GM12878 (cell line): ENCODE measurements at regions not wholly inside any gene's neighbourhood (a gene's known extent, or its start where the extent isn't known, plus 50 kb on each side); places are given as distances from the start of the nearest gene placed in this dataset.

ENCODE experiments used
- ATAC-seq: fragments of 200-7000 bp; cut with Tn5 transposase; 3 replicates; pipeline ENCODE4 v1.9.1; 2020; ENCODE audit warnings: mild to moderate bottlenecking, moderate library complexity
- BruUV-seq: library from RNA; stranded (reverse); fragments of 400-500 nt; replicated peaks from 2 replicates; lab custom pipeline; 2021; lab: Mats Ljungman, UMichigan
- CTCF ChIA-PET: fragments of 300-600 bp; sonication (Branson Sonifier 250); formaldehyde crosslinking; extraction: SDS; loops from one replicate; lab custom pipeline; 2021; ENCODE audit warnings: inconsistent platforms; lab: Yijun Ruan, JAX
- POLR2A ChIA-PET: fragments of 350-600 bp; formaldehyde crosslinking; extraction: SDS; loops from one replicate; lab custom pipeline; 2021; ENCODE audit warnings: inconsistent platforms; lab: Charles Lee
- RAD21 ChIA-PET: fragments of 300-600 bp; sonication (Branson Sonifier 250); formaldehyde crosslinking; loops from one replicate; lab custom pipeline; 2023; ENCODE audit warnings: antibody characterized with exemption; ENCODE audit not compliant: unreplicated experiment; lab: Charles Lee
- SMC1A ChIA-PET: fragments of 300-600 bp; sonication (Branson Sonifier 250); formaldehyde crosslinking; loops from one replicate; lab custom pipeline; 2023; ENCODE audit not compliant: unreplicated experiment, uncharacterized antibody; lab: Charles Lee
- DNase-seq: peaks from one replicate; pipeline ENCODE4 v3.0.0-alpha.2; 2011; ENCODE audit warnings: low read depth, low spot score
- FAIRE-seq: peaks from 3 replicates; lab custom pipeline; 2011; peaks lifted over from hg19 to GRCh38; lab: Jason Lieb, UNC
- H2AFZ ChIP-seq: 2 replicates; pipeline ENCODE4 v1.6.0; 2011; ENCODE audit warnings: low read depth, low read length, control low read depth; ENCODE audit not compliant: control insufficient read depth
- H3K27ac ChIP-seq: 2 replicates; pipeline ENCODE4 v1.5.1; 2011; ENCODE audit warnings: control low read depth; ENCODE audit not compliant: control insufficient read depth, insufficient read depth
- H3K27me3 ChIP-seq, 2 experiments: replicated peaks in 1 of 2; 2 replicates each; pipeline versions ENCODE4 v1.6.0 to v1.6.1; 2011; ENCODE audit warnings: low read length in 1 of 2; ENCODE audit not compliant: control insufficient read depth in 2 of 2, insufficient read depth in 2 of 2
- H3K36me3 ChIP-seq, 2 experiments: 2 replicates each; pipeline ENCODE4 v1.5.1; 2011; ENCODE audit warnings: low read length in 1 of 2; ENCODE audit not compliant: control insufficient read depth in 2 of 2, insufficient read depth in 2 of 2
- H3K4me1 ChIP-seq: 2 replicates; pipeline ENCODE4 v1.6.1; 2011; ENCODE audit warnings: mild to moderate bottlenecking, low read length, moderate library complexity, mixed read lengths; ENCODE audit not compliant: control insufficient read depth, insufficient read depth
- H3K4me2 ChIP-seq: 2 replicates; pipeline ENCODE4 v1.6.0; 2011; ENCODE audit warnings: control low read depth; ENCODE audit not compliant: control insufficient read depth, insufficient read depth
- H3K4me3 ChIP-seq: fragments of 200-600 bp; sonication (generic); 2 replicates; pipeline ENCODE4 v1.5.1; 2016
- H3K79me2 ChIP-seq: 2 replicates; pipeline ENCODE4 v1.6.0; 2011; ENCODE audit warnings: low read length; ENCODE audit not compliant: control insufficient read depth, insufficient read depth
- H3K9ac ChIP-seq: 2 replicates; pipeline ENCODE4 v1.8.0; 2011; ENCODE audit warnings: low read length, control low read depth, mixed read lengths; ENCODE audit not compliant: control insufficient read depth, insufficient read depth
- H3K9me3 ChIP-seq: replicated peaks from 3 replicates; pipeline ENCODE4 v1.5.1; 2011; ENCODE audit warnings: mild to moderate bottlenecking, low read length; ENCODE audit not compliant: control insufficient read depth, insufficient read depth
- H4K20me1 ChIP-seq: 2 replicates; pipeline ENCODE4 v1.6.0; 2011; ENCODE audit not compliant: control insufficient read depth, insufficient read depth
- BHLHE40 ChIP-seq, 2 experiments: fragments of 450-650 bp in 1 of 2; IDR thresholded peaks; 2 replicates each; pipeline ENCODE4 v1.6.1; 2011 to 2017; ENCODE audit warnings: low read depth in 2 of 2, borderline replicate concordance in 1 of 2, improper control_type of control experiment in 1 of 2, low read length in 1 of 2, mild to moderate bottlenecking in 1 of 2
- BRCA1 ChIP-seq: IDR thresholded peaks from 2 replicates; pipeline ENCODE4 v1.6.1; 2011; ENCODE audit warnings: low read depth, low read length, improper control_type of control experiment
- CEBPB ChIP-seq, 2 experiments: fragments of 150-350 bp in 1 of 2; IDR thresholded peaks; 2 replicates each; pipeline ENCODE4 v1.6.1; 2012 to 2014; ENCODE audit warnings: low read depth in 2 of 2, low read length in 2 of 2, borderline replicate concordance in 1 of 2, inconsistent platforms in 1 of 2
- EGR1 ChIP-seq, 2 experiments: IDR thresholded peaks; 1 replicate in 1 of 2; 2 replicates in 1 of 2; pipeline ENCODE4 v1.6.1; 2011 to 2012; ENCODE audit warnings: low read depth in 2 of 2, low read length in 2 of 2, borderline replicate concordance in 1 of 2, mild to moderate bottlenecking in 1 of 2, moderate library complexity in 1 of 2
- JUND ChIP-seq: IDR thresholded peaks from 2 replicates; pipeline ENCODE4 v1.6.1; 2012; ENCODE audit warnings: low read depth, mild to moderate bottlenecking, low read length, improper control_type of control experiment, moderate library complexity
- MEF2B ChIP-seq: fragments of 450-650 bp; IDR thresholded peaks from 2 replicates; pipeline ENCODE4 v1.6.1; 2018; ENCODE audit warnings: mild to moderate bottlenecking, moderate library complexity; ENCODE audit not compliant: partially characterized antibody, poor library complexity, severe bottlenecking
- MLLT1 ChIP-seq: fragments of 450-650 bp; IDR thresholded peaks from 2 replicates; pipeline ENCODE4 v1.6.1; 2016; ENCODE audit warnings: mild to moderate bottlenecking
- NFXL1 ChIP-seq: fragments of 450-650 bp; IDR thresholded peaks from 2 replicates; pipeline ENCODE4 v1.6.1; 2017; ENCODE audit warnings: antibody characterized with exemption, mild to moderate bottlenecking, borderline replicate concordance
- RAD21 ChIP-seq: IDR thresholded peaks from 2 replicates; pipeline ENCODE4 v1.6.1; 2011; ENCODE audit warnings: mild to moderate bottlenecking, low read depth, low read length, moderate library complexity; ENCODE audit not compliant: insufficient read depth
- SIX5 ChIP-seq: IDR thresholded peaks from 2 replicates; pipeline ENCODE4 v1.6.1; 2011; ENCODE audit warnings: mild to moderate bottlenecking, low read depth, low read length, moderate library complexity; ENCODE audit not compliant: severe bottlenecking
- SREBF2 ChIP-seq: IDR thresholded peaks from 2 replicates; pipeline ENCODE4 v1.6.1; 2012; ENCODE audit warnings: mild to moderate bottlenecking, low read length
- ZBED1 ChIP-seq: IDR thresholded peaks from 2 replicates; pipeline ENCODE4 v1.6.1; 2016; ENCODE audit warnings: borderline replicate concordance
- in situ Hi-C: fragments of 300-500 bp; cut with MboI; formaldehyde crosslinking; loops from 9 replicates; pipeline ENCODE4 v1.14.3; 2018; ENCODE audit warnings: mixed read lengths
- intact Hi-C: fragments of 100-400 bp; cut with micrococcal nuclease; formaldehyde crosslinking; loops from one replicate; pipeline ENCODE4 v1.14.2; 2022; ENCODE audit not compliant: unreplicated experiment
- TF ChIP-seq, protein P1 (sequence below): fragments of 450-650 bp; IDR thresholded peaks from 2 replicates; pipeline ENCODE4 v1.6.1; 2018; ENCODE audit warnings: borderline replicate concordance, mild to moderate bottlenecking; ENCODE audit not compliant: partially characterized antibody
- TF ChIP-seq, protein P2 (sequence below): fragments of 450-650 bp; IDR thresholded peaks from 2 replicates; pipeline ENCODE4 v1.6.1; 2017; ENCODE audit warnings: mild to moderate bottlenecking, low read depth, inconsistent platforms; ENCODE audit not compliant: poor library complexity, severe bottlenecking
- TF ChIP-seq, protein P3 (sequence below): IDR thresholded peaks from 2 replicates; pipeline ENCODE4 v1.6.1; 2012; ENCODE audit warnings: mild to moderate bottlenecking, low read depth, low read length

DNA sequence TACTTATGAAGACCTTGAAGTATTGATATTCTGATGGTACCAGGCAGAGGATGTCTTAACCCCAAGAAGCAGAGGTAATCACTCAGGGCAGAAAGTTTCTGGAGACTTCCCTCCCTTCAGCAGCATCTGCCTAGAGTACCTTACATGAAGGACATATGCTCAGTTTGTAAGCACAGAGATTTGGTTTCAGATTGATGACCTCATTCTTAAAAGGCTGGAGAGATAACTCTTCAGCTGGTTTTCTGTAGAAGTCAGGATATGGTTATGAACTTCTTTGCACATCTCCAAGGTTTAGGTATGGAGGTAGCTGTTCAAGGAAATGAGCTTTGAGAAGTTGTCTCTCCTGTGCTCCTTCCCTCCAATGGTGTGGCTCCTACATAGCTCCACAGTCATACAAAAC lies 148.7 kb downstream of the HHIPL2 start:
- no peaks in the 10 kb centered on the region for H3K27me3 ChIP-seq
- no peak overlapping the region for H3K4me3 ChIP-seq
- intact Hi-C loops: no loop called here
- H3K4me2 ChIP-seq: no peak overlapping the region
- DNase-seq (no peak), ATAC-seq (no peak), FAIRE-seq (no peak)
- in situ Hi-C loops: no loop called here
- H3K79me2 ChIP-seq: no peaks in the 10 kb centered on the region
- H4K20me1 ChIP-seq: no peaks in the 10 kb centered on the region
- no peaks in the 10 kb centered on the region for H3K9me3 ChIP-seq
- no peak overlapping the region for H3K9ac ChIP-seq
- RAD21 ChIA-PET: no interaction called here
- H3K27ac ChIP-seq: no peak overlapping the region
- BruUV-seq: no TSS peak
- no peaks in the 10 kb centered on the region for H3K36me3 ChIP-seq
- CTCF ChIA-PET: no interaction called here
- SMC1A ChIA-PET: no interaction called here
- no peaks in the 10 kb centered on the region for H3K4me1 ChIP-seq
- POLR2A ChIA-PET: no interaction called here
- H2AFZ ChIP-seq: no peak overlapping the region
- TF ChIP-seq BHLHE40 (IDR thresholded peaks at IDR 0.05; ENCODE audit: borderline replicate concordance in 1 of 2, low read depth in 2 of 2, low read length in 1 of 2) (no peak), BRCA1 (no peak), JUND (no peak), MEF2B (no peak), CEBPB (IDR thresholded peaks at IDR 0.05; ENCODE audit: borderline replicate concordance in 1 of 2, low read depth in 2 of 2, low read length in 2 of 2) (no peak), NFXL1 (no peak), SIX5 (no peak), RAD21 (no peak), ZBED1 (no peak), SREBF2 (no peak), MLLT1 (no peak), EGR1 (IDR thresholded peaks at IDR 0.05; ENCODE audit: borderline replicate concordance in 1 of 2, low read depth in 2 of 2, low read length in 2 of 2) (no peak)
- TF ChIP-seq, protein P1, sequence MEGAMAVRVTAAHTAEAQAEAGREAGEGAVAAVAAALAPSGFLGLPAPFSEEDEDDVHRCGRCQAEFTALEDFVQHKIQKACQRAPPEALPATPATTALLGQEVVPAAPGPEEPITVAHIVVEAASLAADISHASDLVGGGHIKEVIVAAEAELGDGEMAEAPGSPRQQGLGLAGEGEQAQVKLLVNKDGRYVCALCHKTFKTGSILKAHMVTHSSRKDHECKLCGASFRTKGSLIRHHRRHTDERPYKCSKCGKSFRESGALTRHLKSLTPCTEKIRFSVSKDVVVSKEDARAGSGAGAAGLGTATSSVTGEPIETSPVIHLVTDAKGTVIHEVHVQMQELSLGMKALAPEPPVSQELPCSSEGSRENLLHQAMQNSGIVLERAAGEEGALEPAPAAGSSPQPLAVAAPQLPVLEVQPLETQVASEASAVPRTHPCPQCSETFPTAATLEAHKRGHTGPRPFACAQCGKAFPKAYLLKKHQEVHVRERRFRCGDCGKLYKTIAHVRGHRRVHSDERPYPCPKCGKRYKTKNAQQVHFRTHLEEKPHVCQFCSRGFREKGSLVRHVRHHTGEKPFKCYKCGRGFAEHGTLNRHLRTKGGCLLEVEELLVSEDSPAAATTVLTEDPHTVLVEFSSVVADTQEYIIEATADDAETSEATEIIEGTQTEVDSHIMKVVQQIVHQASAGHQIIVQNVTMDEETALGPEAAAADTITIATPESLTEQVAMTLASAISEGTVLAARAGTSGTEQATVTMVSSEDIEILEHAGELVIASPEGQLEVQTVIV: no peak
- TF ChIP-seq, protein P2, sequence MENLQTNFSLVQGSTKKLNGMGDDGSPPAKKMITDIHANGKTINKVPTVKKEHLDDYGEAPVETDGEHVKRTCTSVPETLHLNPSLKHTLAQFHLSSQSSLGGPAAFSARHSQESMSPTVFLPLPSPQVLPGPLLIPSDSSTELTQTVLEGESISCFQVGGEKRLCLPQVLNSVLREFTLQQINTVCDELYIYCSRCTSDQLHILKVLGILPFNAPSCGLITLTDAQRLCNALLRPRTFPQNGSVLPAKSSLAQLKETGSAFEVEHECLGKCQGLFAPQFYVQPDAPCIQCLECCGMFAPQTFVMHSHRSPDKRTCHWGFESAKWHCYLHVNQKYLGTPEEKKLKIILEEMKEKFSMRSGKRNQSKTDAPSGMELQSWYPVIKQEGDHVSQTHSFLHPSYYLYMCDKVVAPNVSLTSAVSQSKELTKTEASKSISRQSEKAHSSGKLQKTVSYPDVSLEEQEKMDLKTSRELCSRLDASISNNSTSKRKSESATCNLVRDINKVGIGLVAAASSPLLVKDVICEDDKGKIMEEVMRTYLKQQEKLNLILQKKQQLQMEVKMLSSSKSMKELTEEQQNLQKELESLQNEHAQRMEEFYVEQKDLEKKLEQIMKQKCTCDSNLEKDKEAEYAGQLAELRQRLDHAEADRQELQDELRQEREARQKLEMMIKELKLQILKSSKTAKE: no peak
- TF ChIP-seq, protein P3, sequence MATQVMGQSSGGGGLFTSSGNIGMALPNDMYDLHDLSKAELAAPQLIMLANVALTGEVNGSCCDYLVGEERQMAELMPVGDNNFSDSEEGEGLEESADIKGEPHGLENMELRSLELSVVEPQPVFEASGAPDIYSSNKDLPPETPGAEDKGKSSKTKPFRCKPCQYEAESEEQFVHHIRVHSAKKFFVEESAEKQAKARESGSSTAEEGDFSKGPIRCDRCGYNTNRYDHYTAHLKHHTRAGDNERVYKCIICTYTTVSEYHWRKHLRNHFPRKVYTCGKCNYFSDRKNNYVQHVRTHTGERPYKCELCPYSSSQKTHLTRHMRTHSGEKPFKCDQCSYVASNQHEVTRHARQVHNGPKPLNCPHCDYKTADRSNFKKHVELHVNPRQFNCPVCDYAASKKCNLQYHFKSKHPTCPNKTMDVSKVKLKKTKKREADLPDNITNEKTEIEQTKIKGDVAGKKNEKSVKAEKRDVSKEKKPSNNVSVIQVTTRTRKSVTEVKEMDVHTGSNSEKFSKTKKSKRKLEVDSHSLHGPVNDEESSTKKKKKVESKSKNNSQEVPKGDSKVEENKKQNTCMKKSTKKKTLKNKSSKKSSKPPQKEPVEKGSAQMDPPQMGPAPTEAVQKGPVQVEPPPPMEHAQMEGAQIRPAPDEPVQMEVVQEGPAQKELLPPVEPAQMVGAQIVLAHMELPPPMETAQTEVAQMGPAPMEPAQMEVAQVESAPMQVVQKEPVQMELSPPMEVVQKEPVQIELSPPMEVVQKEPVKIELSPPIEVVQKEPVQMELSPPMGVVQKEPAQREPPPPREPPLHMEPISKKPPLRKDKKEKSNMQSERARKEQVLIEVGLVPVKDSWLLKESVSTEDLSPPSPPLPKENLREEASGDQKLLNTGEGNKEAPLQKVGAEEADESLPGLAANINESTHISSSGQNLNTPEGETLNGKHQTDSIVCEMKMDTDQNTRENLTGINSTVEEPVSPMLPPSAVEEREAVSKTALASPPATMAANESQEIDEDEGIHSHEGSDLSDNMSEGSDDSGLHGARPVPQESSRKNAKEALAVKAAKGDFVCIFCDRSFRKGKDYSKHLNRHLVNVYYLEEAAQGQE: no peak
